NB4 (cell line): ENCODE measurements at regions not wholly inside any gene's neighbourhood (a gene's known extent, or its start where the extent isn't known, plus 50 kb on each side); places are given as distances from the start of the nearest gene placed in this dataset.

ENCODE experiments used
- POLR2A ChIP-seq: IDR thresholded peaks from 2 replicates; pipeline ENCODE4 v1.6.1; 2011; ENCODE audit warnings: mild to moderate bottlenecking; ENCODE audit not compliant: insufficient read length; ENCODE audit errors: extremely low read depth
- TF ChIP-seq, protein P1 (sequence below): IDR thresholded peaks from one replicate; pipeline ENCODE4 v1.5.1; 2012; ENCODE audit warnings: low read depth, low read length

DNA sequence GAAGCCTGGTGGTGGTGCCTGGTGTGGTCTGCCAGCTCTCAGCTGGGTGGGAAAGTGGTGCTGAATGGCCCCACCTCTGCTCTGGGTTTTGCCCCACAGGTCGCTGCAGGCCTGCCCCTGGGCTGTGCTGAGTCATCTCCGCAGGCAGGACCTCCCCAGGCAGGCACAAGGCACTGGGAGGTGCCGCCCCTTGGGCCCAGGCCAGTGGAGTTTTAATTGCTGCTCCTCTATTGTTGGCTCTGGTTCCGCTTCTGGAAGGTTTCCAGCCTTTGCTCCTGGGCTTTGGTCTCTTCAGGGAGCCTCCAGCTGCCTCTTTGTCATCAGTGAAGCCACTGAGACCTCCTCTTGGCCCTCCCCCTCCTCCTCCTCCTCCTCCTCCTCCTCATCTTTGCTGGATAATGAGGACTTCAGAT lies 180.3 kb upstream of the GRB10 start:
- TF ChIP-seq, protein P1, sequence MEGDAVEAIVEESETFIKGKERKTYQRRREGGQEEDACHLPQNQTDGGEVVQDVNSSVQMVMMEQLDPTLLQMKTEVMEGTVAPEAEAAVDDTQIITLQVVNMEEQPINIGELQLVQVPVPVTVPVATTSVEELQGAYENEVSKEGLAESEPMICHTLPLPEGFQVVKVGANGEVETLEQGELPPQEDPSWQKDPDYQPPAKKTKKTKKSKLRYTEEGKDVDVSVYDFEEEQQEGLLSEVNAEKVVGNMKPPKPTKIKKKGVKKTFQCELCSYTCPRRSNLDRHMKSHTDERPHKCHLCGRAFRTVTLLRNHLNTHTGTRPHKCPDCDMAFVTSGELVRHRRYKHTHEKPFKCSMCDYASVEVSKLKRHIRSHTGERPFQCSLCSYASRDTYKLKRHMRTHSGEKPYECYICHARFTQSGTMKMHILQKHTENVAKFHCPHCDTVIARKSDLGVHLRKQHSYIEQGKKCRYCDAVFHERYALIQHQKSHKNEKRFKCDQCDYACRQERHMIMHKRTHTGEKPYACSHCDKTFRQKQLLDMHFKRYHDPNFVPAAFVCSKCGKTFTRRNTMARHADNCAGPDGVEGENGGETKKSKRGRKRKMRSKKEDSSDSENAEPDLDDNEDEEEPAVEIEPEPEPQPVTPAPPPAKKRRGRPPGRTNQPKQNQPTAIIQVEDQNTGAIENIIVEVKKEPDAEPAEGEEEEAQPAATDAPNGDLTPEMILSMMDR, result no peak
- no peak for TF ChIP-seq POLR2A
